Hematopoietic multipotent progenitor cell treated with erythropoietin and hydrocortisone succinate and interleukin-3 and kit ligand, for 4 days (in vitro differentiated cells): ENCODE measurements at regions not wholly inside any gene's neighbourhood (a gene's known extent, or its start where the extent isn't known, plus 50 kb on each side); places are given as distances from the start of the nearest gene placed in this dataset.
"Not testable (repeated sequence)": the region's sequence is repeated elsewhere in the genome, so short reads cannot be mapped to it uniquely, and the experiment has no call there.

Source experiments
- DNase-seq: peaks from one replicate; pipeline ENCODE4 v3.0.0-alpha.2; 2015

DNA sequence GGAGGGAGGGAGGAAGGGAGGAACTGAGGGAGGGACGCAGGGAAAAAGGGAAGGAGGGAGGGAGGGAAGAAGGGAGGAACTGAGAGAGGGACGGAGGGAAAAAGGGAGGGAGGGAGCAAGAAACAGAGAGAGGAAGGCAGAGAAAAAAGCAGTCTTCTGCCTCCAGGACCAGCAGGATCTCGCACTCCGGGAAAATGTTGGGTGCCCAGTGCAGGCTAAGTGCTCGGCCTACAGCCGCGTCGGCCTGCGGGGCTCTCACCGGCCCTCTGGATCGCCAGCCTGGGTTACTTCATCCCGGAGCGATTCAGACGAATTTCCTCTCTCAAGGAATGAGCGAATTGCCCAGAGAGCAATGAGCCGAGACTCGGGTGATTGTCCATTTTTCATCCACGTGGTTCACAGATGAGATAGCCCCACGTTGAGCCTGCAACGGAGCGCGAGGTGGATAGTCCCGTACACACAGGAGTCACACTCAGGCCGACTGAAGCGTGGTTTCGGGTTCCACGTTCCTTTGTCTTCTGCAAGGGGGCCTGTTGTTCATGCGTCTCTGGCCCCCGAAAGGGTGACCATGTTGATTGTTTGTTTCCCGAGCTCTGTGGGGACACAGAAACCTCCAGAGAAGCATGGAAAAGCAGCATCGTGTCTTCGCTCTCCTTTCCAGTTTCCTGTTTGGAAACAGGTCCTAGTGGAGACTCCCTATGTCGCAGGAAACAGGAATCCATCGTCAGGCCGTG lies 1937.1 kb upstream of the DEFB115 start:
- DNase-seq: not testable (repeated sequence)

DNA sequence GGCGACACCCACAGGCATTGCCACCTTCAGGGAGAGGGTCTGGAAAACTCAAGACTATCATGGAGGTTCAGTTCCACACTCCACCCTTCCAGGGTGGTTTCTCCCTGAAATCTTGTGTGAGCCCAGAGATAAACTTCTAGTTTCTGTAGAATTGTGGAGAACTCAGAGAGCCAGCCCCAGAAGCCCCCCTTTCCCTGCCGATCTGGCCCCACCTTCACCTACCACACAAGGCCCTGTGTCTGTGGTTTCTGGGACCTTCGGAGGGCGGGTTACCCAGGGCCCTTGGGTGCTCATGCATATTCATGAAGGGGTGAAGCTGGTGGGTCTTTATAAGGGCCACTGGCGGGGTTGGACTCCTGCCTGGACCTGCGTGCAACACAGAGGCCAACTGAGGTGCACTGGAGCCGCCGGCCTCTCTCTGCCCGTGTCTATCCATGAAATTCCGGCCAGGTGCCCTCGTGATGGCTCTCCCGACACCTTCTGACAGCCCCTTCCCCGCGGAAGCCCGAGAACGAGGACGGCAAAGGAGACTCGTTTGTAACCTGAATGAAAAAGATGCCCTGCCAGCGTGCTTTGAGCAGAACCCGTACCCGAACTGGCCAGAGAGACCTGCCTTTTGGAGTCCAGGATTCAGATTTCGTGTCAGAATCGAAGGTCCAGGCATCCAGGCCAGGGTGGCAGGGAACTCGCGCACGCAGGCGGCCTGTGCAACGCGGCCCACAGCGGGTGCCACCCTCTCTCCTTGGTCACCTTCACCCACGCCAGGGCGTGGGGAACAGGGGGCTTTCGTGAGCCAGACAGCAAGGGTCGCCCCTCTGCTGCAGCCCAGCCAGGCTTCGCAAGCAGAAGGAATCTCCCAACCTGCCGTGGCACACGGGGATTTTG lies 1933.6 kb upstream of the DEFB115 start:
- DNase-seq: not testable (repeated sequence)

DNA sequence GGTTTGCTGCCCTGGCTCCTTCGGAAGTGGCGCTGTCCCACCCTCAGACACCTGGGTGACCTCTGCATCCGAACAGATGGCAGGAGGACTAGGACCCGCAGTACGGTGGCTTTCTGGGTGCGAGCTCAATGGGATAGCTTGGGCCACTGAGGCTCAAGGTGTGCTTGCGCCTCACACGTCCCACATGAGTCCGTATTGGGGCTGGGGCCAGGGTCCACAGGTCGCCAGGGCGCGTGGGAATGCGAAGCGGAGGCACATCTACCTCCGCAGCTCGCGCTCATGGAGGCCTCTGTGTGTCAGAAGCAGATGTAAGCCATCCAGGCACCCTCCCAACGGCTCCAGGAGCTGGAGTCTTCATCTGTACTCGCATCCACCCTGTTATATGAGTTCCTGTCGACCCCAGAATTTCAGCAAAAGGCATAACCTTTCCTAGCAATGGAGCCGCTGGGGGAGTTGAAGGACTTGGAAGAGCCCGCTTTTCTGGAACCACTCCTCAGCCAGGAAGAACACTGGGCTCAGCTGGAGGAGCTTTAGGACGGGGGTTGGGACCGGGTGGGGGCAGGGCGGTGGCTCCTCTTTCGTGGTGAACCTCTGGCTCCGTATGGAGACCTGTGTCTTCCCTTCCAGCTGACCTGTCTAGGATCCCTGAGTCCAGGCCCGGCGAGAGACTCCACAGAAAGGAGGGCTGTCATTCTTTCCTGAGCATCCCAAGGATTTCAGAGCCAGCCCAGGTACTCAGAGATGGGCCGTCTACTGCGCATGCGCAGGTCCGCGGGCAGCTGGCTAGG lies 1932.8 kb upstream of the DEFB115 start:
- DNase-seq: not testable (repeated sequence)

DNA sequence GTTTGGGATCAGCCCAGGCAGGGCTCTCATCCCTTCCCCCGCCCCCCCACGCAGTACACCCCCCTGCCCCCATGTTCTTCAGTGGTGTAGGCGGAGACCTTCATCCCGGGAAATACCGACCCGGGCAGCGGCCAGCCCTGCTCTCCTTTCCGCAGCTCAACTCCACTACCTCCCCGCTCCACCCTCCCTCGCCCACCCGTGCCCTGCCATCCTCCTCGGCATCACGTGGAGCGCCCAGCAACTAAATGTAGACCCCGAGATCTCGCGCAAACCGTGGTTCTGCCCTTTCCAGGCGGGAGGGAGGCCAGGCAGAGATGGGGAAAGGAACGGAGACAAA lies 1932.2 kb upstream of the DEFB115 start:
- no peak for DNase-seq

DNA sequence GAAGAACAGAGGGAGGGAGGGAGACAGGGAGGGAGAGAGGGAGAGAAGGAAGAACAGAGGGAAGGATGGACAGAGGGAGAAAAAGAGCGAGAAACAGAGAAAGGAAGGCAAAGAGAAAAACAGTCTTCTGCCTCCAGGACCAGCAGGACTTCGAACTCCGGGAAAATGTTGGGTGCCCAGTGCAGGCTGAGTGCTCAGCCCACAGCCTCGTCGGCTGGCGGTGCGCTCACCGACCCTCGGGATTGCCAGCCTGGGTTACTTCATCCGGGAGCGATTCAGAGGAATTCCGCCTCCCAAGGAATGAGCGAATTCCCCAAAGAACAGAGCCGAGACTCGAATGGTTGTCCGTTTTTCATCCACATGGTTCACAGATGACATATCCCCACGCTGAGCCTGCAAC lies 1931.7 kb upstream of the DEFB115 start:
- not testable (repeated sequence) for DNase-seq

DNA sequence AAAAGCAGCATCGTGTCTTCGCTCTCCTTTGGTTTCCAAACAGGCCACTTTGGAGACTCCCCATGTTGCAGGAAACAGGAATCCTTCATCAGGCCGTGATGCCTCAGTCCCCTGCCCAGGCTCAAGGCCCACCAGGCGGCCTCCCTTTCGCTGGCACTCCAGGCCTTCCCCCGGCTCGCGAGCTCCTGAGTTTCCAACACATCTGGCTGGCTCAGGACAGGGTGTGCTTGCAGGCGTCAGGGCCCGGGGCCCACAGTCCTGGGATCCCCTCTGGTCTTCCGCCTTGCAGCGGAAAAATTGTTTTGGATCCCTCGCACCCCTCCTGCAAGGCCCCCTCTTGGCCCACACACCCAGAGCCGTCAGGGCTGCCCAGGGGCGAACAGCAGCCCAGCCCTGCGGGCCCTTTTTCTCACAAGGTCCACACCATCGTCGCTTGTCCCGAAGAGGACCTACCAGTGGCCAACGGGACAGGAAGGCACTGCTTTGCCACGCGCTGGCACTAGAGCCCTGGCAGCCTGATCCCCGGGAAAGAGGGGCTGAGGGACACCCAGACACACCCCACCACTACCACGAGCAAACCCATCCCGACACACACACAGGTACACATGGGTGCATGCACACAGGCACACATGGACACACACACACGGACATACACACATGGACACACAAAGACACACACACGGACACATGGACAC lies 1930.9 kb upstream of the DEFB115 start:
- no peak for DNase-seq

DNA sequence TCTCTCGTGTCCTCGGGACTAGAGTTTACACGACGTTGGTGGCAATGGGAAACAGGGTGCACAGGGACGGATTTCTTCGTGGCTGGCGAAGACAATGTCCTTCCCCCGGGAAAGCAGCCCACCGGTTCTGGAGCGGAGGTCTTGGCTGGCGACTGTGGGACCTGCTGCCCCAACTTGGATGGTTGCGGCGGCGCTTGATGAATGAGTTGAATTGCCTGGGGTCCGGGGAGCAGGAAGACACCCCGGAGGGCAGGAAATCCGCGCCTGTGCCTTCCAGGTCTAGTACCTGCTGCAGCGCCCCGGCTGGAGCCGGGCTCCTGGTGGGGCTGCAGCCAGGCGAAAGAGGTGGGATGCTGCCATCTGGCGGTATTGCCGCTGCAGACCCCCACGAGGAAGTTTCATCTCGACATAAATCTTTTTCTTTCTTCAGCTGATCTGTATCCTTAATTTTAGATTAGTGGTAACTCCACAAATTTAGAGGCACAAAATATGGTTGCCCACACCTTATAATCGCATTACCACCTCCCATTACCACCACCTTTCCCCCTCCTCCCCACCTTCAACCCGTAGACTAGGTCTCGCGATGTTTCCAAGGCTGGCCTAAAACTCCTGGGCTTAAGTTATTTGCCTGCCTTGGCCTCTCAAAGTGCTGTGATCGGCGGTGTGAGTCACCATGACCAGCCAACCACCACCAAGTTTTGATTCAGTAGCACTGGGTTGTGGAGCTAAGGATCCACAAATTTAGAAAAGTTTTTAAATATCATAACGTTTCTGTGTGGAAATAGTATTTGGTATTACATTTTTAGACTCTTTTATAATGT lies 1929.7 kb upstream of the DEFB115 start:
- peak; percentile 47 for DNase-seq

DNA sequence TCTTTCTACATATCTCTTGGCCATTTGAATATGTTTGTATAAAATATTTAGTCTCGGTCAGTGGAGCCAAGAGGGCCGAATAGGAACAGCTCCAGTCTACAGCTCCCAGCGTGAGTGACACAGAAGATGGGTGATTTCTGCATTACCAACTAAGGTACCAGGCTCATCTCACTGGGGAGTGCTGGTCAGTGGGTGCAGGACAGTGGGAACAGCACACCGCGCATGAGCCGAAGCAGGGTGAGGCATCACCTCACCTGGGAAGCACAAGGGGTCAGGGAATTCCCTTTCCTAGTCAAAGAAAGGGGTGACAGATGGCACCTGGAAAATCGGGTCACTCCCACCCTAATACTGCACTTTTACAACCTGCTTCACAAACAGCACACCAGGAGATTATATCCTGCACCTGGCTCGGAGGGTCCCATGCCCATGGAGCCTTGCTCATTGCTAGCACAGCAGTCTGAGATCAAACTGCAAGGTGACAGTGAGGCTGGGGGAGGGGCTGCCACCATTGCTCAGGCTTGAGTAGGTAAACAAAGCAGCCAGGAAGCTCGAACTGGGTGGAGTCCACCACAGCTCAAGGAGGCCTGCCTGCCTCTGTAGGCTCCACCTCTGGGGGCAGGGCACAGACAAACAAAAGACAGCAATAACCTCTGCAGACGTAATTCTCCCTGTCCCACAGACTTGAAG lies 1926.9 kb upstream of the DEFB115 start:
- not testable (repeated sequence) for DNase-seq

DNA sequence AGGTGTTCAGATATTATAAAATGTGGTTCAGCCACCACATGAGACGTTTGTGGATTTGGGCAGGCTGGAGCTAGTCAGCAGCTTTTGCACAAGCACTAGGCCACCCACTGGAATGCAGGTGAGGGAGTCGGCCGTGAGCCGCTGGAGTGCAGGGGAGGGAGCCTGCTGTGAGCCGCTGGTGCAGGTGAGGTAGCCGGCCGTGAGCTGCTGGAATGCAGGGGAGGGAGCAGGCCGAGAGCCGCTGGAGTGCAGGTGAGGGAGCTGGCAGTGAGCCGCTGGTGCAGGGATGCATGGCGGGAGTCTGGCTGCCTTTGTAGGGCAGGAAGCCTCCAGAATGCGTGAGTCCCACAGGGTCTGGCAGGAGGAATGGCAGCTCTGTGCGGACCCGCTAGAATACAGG lies 1907.6 kb upstream of the DEFB115 start:
- no peak for DNase-seq

DNA sequence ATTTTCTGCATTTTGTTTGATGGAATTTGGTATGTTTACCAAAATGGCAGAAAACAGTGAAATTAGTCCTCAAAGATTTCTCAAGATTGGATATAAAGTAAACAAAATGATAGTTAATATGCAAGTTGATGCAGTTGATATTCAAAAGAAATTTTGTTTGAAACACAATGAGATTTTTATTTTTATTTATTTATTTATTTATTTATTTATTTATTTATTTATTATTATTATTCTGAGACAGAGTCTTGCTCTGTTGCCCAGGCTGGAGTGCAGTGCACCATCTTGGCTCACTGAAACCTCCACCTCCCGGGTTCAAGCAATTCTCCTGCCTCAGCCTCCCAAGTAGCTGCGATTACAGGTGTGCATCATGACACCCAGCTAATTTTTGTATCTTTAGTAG lies 1881.5 kb upstream of the DEFB115 start:
- not testable (repeated sequence) for DNase-seq

DNA sequence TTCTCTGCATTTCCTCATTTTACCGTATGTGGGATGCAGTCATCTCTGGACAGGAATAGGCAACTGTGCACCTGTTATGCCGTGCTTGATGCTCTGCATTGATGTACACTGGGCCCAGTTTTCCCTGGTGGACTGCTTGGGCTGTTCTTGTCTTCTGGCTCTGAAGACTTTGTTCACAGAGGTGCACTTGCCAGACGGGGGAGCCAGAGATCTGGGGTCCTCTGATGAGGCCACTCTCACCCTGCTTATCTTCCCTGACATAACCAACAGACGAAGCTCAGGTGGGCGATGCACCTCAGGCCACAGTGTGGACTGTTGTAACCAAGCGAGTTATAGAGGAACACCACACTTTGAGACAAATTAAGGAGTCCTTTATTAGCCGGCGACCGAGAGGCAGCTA lies 1864.6 kb upstream of the DEFB115 start:
- not testable (repeated sequence) for DNase-seq

DNA sequence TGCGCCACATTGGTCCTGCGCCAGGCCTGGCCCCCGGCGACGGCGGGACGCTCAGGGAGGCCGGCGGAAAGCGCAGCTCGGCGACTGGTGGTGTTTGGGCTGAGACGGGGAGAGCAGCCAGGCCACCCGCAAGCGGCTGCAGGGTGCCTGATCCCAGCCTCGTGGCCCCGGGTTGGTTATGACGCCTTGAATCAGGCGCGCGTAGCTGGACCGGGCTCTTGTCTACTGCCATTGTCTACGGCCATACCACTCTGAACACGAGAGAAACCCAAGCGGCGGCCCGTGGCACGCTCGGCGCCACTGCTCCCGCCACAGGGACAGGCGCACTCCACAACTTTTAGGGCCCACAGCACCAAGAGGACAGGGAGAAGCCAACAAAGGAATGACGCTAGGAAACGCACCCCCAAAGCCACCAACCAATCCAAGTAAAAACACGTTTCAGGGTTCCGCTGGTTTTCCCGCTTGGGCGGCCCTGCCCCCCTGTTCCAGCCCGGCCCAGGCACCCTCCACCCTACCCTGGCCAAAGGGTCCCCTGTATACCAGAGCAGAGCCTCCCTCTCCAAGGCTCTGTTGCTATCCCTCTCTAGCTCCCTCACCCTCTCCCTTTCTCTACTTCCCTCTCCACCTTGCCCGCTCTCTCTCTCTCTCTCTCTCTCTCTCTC lies 1849.3 kb upstream of the DEFB115 start:
- DNase-seq: no peak

DNA sequence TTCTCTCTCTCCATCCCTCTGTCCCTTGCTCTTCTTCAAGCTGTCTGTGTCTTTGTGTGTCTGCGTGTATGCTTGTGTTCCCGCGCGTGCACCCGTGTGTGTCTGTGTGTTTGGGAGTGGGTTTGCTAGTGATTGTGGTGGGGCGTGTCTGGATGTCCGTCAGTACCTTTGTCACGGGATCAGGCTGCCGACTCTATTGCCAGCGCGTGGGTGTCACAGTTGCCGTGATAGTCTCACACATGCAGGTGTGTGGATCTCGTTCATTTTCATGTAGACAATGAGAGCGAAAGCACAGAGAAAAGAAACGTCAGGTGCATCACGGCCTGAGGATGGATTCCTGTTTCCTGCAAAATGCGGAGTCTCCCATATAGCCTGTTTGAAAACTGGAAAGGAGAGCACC lies 1848.8 kb upstream of the DEFB115 start:
- not testable (repeated sequence) for DNase-seq

DNA sequence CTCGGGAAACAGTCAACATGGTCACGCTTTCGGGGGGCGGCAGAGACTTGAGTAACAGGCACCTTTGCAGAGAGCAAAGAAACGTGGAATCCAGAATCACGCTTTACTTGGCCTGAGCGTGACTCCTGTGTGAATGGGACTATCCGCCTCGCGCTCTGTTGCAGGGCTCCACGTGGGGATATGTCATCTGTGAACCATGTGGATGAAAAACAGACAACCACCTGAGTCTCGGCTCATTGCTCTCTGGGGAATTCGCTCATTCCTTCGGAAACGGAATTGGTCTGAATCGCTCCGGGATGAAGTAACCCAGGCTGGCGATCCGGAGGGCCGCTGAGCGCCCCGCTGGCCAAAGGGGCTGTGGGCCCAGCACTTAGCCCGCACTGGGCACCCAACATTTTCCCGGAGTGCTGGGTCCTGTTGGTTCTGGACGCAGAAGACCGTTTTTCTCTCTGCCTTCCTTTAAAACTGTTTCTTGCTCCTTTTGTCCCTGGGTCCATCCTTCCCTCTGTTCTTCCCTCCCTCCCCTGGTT lies 1848.2 kb upstream of the DEFB115 start:
- DNase-seq: not testable (repeated sequence)

DNA sequence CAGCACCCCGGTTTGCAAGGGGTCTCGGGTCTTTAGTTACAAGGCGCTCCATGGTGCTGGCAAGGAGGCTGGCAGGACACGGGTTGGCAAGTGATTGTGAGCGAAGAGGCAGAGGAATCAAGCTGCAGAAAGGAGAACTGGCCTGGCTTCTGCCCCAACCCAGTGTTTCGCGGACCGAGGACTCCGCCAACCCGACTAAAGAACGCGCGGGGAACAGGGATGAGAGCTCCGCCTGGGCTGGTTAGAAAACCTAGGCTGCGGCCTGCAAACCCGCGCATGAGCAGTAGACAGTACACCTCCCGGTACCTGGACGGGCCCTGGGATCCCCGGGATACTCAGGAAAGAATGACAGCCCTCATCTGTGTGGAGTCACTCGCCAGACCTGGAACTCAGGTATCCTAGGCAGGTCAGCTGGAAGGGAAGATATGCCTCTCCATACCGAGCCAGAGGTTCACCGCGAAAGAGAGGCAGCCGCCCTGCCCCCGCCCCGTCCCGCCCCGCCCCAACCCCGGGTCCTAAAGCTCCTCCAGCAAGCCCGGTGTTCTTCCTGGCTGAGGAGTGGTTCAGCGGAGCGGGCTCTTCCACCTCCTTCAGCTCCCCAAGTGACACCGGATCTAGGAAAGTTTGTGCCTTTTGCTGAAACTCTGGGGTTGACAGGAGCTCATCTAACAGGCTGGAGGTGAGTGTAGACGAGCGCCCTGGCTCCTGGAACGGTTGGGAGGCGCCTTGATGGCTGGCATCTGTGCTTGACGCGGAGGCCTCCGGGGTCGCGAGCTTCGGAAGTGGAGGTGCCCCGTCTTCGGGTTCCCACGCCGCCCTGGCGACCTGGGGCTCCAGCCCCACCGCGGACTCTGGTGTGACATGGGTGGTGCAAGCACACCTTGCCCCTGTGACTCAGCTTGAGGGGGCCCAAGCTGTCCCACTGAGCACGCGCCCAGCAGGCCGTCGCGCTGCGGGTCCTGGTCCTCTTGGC lies 1847.3 kb upstream of the DEFB115 start:
- no peak for DNase-seq

DNA sequence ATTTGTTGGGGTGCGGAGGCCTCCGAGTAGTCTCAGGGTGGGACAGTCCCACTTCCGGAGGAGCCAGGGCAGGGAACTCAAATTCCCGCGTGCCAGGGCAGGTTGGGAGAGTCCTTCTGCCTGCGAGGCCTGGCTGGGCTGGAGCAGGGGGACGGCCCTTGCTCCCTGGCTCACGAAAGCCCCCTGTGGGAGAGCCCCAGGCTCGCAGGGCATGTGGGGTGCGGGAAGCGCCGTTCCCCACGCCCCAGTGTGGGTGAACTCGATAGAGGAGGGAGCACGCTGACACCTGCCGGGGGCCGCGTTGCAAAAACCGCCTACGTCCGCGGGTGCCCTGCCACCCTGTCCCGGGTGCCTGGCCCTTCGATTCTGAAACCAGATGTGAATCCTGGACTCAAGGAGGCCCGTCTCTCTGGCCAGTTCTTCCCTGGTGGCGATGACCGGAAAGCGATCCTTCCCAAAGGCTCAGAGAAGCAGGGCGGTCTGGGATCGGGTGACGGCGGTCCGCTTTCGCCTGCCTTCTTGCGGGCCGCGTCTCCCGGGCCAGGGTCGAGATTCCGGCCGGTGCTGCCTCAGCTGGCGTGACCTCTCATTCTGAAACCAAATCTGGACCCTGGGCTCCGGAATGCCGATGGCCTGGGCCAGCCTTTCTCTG lies 1846.5 kb upstream of the DEFB115 start:
- DNase-seq: no peak

DNA sequence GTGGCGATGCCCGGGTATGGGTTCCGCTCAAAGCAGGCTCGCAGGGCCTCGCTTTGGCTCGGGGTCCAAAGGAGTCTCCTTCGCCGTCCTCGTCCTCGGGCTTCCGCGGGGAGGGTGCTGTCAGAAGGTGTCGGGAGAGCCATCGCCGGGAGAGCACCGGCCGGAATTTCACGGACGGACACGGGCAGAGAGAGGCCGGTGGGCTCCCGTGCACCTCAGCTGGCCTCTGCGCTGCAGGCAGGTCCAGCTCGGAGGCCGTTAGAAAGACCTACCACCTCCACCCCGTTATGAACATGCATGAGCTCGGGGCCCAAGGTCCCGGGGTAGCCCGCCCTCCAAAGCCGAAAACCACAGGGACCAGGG lies 1846.0 kb upstream of the DEFB115 start:
- not testable (repeated sequence) for DNase-seq

DNA sequence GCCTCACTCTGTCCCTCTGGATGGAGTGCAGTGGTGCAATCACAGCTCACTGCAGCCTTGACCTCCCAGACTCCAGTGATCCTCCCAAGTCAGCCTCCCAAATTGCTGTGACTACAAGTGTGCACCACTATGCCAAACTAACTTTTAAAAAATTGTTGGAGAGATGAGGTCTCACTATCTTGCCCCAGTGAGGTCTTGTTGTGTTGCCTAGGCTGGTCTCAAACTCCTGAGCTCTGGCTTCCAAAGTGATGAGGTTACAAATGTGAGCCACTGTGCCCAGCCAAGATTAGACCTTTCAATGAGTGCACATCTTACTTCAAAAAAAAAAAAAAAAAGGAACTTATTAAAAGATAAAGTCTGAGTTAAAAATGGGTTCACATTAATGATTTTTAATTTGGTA lies 1838.1 kb upstream of the DEFB115 start:
- DNase-seq: no peak
